GM19452 (cell line): ENCODE measurements at regions not wholly inside any gene's neighbourhood (a gene's known extent, or its start where the extent isn't known, plus 50 kb on each side); places are given as distances from the start of the nearest gene placed in this dataset.
"Not testable (repeated sequence)": the region's sequence is repeated elsewhere in the genome, so short reads cannot be mapped to it uniquely, and the experiment has no call there.

Source experiments
- ATAC-seq: cut with Tn5 transposase; IDR thresholded peaks from one replicate; pipeline ENCODE4 v1.9.1; 2021; ENCODE audit not compliant: unreplicated experiment

DNA sequence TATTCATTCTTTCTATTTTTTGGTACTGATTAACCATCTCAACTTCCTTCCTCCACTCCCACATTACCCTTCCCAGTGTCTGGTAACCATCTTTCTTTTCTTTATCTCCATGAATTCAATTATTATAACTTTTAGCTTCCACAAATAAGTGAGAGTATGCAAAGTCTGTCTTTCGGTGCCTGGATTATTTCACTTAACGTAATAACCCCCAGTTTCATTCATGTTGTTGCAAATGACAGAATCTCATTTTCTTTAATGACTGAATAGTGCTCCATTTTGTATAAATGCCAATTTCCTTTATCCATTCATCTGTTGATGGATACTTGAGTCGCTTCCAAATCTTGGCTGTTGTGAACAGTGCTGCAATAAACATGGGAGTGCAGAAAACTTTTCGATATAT lies 940.4 kb downstream of the GLUD2 start:
- ATAC-seq, result no peak

DNA sequence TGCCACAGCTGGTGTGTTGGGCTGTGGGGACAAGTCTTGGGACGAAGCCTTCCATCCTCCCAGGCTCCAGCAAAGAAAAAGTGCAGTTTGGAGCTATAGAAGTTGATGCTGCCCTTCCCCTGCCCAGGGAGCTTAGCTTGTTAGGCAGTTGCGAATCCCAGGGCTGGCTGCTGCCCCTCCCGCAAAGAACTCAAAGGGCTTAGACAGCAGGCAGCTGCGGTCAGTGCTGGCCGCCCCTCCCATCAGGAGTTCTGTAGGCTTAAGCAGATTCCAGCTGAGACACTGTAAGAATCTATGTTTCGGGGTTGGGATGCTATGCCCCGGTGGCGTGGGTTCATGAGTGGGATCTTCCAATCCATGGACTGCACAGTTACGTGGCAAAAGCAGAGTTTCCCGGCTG lies 956.7 kb downstream of the GLUD2 start:
- no peak for ATAC-seq

DNA sequence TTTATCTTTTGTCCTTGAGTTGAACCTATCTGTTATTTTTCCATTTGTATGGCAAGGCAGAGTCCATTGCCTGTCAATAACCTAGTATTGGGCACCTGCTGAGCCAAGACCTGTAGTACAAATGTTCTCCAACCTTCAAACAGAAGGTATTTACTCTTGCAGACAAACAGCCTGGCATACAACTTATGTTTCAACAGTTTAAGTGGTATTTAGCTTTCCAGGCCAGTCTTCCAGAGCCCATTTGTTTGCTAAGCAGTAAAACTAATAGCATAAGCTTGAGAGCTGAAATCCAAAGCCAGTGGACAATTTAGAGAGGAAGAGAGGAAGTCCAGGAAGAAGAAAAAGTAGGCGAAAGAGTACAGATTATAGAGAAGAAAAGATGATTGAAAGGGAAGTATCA lies 979.3 kb downstream of the GLUD2 start:
- ATAC-seq, result no peak

DNA sequence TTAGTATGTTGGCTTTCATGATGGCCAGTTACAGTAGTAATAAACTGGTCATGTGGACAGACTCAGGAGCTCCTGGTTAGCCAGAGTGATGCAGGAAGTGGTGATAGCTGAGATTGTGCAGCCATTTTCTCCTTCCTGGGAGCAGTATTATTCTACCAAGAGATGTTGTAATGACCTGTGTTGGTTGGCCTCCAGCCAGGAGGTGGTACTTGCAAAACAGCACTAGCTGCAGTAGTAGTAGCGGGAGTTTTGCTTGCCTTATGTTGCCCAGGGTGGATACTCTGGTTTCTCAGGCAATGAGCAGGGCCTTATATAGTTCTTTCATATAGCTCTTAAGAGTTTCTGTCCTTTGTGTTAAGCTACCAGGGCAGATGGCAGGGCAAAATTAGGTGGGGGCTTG lies 998.8 kb downstream of the GLUD2 start:
- ATAC-seq, result no peak

DNA sequence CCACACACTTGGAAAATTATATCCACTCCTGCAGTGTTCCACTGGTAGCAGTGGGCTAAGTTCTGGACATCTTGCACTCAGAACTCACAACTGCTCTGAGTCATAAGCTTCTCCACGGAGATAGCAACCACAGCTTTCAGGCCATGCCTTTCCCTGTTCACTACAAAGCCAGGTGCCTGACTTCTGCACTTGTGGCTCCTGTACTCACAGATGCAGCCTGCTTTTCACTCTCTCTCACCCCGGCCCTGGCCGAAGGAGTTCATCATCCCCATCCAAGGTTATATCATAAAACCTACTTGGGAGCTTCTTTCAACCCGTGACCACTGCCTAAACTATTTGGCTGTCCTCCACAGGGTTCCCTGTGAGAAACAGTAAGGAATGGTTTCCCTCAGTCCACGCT lies 999.4 kb downstream of the GLUD2 start:
- no peak for ATAC-seq

DNA sequence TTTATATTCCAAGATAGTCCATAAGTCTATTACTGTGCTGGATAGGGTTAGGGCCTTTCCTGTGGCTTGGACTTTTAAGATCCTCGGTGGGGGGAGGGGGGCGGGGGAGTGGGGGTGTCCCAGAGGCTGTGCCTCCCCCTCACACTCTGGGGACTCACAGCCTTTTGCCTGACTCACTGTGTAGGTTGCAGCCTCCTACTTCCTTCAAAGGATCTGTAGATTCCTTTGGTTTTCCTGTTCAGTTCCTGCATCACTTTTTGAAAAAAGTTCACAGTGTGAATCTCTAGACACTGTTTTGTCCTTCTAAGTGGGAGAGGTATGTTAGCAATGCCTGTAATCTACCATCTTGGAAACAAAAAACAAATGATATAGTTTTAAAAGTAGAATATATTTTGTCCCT lies 999.9 kb downstream of the GLUD2 start:
- ATAC-seq, result no peak

DNA sequence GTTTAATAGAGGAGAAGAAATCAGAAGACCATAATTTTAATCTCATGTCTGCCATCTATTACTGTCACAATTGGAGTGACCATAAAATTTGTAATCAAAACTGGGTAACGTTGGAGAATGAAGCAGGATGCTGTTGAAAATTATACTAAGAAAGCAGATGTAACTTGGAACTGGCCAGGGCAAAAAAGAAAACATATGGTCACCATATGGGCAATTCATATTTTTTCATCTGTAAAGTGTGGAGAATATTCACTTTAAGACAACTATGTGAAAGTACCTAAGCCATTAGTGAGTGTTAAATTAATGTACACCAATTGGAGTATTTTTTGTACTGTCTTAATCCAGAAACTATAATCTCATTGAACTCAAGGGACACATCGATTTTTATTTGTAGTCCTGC lies 1008.0 kb downstream of the GLUD2 start:
- no peak for ATAC-seq

DNA sequence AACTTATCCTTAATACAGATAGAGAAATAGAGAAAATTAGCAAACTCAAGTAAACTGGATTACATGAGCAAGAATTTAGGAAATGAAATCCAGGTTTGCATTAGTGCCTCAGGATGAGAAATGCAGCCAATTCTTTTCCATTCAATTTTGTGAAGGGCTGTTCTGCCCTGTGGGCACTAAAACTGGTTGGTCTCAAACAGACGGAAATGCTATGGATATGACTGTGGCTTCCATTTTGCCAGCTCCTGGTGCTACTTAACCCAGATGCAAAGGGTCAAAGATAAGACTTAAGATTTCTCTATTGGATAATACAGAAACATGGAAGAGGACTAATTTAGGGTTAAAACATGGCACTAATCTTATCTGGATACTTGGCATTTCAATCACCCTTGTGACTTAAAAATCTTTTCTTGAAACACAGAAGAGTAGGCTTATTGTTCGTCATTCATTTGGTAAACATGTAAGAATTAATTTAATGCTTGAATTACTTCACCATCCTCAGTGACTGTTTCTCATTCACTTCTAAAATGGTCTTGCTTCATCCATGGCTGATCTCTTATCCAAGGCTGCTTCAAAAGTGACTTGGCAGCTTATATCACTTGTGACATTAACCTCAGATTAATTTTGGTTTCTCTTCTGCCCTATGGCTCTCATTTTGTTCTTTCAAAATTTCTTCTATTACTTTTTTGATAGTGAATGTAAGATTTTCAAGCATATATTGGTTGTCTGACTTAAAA lies 1008.7 kb downstream of the GLUD2 start:
- no peak for ATAC-seq

DNA sequence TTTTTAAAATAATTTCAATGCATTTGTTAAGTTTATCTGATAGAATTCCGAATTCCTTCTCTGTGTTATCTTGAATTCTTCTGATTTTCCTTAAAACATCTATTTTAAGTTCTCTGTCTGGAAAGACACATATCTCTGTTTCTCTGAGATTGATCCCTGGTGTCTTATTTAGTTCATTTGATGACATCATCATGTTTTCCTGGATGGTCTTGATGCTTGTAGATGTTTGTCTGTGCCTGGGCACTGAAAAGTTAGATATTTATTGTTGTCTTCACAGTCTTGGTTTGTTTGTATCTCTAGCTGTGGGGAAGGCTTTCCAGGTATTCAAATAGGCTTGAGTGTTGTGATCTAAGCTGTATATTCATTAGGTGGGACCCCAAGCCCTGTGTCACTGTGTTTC lies 1028.8 kb downstream of the GLUD2 start:
- ATAC-seq, result no peak

DNA sequence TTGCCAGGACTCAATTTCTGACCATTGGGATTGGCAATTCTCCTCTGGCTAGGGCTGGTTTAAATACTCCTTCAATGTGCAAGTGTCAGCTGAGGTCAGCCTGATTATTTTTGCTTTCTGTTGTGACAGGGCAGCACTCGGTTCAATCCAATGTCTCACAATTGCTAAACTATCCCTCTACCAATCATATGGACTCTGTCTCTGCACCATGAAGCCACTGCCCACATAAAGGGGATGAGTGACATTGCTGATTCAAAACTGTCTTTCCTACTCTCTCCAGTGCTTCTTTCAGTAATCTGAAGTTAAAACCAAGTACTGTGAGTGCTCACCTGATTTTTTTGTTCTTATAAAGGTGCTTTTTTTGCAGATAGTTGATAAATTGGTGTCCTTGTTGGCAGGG lies 1030.7 kb downstream of the GLUD2 start:
- no peak for ATAC-seq

DNA sequence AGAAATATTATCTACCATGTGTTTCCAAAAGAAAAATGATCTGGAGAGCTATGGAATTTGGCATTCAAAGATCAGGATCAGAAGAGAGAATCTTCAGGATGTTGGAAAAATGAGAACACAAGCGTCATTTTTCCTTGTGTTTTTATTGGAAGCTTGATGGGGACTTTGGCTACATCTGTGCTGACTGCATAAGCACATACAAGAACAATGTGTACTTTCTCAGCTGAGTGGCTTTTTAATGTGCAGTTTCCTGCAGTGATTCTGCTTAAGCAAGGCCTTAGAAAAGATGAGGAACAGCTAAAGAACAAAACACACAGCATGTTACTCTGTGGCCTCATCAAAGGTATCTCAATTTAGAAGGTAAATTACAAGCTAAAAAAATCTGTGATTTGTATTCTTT lies 1039.9 kb downstream of the GLUD2 start:
- no peak for ATAC-seq

DNA sequence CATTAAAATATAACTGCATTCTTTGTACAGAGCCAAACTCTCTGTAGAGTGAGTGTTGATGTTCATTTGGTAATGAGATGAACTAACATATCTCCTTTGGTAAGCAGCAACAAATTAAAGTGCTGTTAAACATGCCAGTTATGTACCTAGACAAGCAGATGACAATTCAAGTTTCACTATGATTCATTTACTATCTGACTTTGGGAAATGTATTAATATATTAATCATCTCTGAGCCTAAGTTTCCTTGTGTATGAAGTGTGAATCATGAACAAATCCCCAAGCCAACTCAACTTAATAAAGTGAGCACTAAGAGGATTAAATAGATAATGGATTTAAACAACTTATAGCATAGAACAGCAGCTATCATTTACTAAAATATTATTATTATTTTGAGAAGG lies 1044.2 kb downstream of the GLUD2 start:
- no peak for ATAC-seq

DNA sequence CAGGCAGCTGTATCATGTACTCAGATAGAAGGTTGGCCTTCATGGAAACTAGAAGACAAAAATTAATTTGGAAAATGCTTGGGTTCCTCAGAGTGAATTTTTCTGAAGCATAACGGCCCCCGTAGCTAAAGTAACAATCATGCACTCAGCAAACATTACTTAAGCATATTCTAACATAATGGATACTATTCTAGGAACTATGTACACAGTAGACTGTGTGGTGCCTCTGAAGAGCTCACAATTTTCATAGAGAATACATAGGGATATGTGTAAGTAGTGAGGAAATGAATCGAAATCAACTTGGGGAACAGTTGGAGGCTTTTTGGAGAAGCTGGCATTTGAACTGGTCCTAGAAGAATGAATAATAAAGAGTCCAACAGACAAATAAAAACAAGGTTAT lies 1045.0 kb downstream of the GLUD2 start:
- ATAC-seq, result no peak

DNA sequence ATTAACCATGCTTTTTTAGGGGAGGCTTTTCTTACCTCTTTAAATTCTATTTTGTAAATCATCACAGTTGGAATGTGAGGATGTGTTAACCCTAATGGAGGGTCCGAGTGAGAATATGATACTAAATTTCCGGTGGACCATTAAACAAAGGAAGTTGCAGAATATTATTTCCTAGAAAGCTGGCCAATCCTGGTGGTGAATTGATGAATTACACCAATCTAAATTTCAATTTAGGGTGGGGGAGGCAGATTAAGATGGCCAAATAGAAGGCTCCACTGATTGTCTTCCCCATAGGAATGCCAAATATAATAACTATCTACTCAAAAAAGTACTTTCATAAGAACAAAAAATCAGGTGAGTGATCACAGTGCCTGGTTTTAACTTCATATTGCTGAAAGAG lies 1045.6 kb downstream of the GLUD2 start:
- no peak for ATAC-seq

DNA sequence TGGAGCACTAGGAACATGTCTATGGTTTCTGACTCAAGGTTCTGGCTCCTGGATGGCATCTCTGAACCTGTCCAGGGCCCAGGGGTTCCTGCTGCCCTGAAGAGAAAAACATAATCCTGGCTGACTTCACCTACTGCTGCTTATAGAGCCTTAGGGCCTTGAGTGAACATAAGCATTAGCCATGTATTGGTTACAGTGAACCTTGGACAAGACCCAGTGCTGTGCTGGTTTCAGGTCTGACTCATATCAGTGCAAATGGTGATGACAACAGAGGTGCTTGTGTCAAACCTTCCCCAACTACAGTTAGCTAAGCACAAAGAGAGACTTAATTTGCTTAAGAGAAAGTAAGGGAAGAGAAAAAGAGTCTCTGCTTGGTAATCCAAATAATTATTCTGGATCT lies 1047.2 kb downstream of the GLUD2 start:
- ATAC-seq, result no peak

DNA sequence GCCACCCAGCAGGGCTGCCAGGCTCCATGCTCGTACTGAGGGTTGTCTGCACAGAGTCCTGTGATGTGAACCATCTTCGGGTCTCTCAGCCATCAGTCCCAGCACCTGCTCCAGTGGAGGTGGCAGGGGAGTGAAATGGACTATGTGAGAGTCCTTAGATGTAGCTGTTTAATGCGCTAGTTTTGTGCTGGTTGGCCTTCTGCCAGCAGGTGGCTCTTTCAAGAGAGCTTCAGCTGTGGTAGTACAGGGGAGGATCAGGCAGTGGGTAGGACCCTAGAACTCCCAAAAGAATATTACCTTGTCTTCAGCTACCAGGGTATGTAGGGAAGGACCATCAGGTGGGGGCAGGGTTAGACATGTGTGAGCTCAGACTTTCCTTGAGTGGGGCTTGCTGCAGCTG lies 1066.0 kb downstream of the GLUD2 start:
- no peak for ATAC-seq

DNA sequence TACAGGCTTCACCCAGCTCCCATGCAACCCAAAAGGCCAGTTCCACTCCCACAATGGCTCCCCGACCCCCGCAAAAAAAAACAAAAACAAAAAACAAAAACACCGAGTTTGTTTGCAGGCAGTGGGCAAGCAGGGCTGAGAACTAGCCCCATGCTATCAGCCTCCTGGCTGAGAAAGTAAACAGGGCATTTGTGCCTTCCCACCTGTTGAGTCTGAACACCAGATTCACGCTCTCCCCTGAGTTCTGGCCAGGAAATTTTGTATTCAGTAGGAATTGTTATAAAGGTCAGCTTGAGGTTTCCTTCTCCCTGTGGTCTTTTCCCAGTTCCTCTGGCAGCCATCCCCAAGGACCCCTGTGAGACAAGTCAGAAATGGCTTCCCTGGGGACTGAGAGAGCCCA lies 1066.5 kb downstream of the GLUD2 start:
- ATAC-seq, result no peak

DNA sequence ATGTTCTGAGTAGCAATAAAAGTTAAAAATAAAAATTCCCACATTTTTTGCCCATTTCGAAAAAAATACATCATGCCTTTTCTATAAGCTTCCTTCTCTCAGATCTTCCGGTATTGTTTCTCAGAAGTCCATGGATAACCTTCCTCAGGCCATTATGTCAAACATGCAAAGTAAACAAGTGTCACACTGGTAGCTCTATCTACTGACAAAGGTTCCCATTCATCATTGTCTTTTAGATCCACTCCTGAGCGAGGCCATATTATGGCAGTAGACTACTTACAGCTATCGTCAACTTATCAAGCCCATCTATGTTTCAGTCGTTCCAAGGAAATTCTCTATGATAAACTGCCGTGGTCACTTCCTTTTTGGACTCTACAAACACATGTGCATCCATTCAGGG lies 1068.2 kb downstream of the GLUD2 start:
- ATAC-seq, result no peak

DNA sequence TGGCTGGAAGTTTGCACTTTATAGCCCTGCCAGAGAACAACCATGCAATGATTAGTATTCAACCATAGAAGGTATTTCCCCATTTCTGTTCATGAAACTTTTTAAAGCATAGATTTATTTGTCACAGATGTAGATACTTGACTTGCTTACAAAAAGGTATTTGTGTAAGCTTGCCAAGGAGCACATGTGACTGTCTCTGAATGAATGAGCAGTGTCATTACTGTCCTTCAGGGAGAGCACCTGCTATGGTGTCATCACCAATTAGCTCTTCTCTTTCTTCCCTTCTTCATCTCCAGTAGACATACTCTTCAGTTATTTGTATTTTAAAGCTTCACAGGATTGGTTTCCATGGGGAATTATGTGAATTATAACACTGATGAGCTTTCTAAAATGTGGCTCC lies 1064.7 kb upstream of the GRIA3 start:
- ATAC-seq, result no peak

DNA sequence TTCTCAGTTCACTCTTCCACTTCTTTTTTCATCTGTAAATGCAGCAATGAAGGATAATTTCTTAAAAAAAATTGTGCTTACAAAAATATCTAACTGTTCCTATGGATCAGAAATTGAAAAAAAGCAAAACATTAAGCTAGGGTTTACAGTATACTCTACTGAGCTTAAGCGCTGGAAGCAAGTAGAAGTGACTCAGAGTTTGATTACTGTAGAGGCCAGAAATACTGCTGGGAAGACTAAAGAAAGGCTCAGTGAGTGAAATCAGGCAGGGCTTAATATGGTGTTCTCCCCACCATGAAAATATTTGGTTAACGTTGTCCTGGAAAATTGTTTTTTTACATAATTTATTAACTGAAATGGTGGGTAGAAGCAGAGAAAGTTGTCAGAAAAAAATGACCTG lies 1061.8 kb upstream of the GRIA3 start:
- no peak for ATAC-seq

DNA sequence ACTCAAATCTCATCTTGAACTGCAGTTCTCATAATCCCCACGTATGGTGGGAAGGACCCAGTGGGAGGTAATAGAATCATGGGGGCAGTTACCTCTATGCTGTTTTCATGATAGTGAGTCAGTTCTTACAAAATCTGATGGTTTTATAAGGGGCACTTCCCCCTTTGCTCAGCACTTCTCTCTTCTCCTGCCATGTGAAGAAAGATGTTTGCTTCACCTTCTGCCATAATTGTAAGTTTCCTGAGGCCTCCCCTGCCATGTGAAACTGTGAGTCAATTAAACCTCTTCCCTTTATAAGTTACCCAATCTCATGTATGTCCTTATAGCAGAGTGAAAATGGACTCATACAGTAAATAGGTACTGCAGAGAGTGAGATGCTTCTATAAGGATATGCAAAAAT lies 1050.6 kb upstream of the GRIA3 start:
- ATAC-seq, result no peak

DNA sequence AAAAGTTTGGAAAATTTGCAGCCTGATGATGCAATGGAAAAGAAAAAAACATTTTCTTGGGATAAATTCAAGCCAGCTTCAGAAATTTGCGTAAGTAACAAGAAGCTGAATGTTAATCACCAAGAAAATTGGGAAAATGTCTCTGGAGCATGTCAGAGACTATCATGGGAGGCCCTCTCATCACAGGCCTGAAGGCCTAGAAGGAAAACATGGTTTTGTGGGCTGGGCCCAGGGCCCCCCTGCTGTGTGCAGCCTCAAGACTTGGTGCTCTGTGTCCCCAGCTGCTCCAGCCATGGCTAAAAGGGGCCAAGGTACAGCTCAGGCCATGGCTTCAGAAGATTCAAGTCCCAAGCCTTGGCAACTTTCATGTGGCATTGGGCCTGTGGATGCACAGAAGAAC lies 1049.8 kb upstream of the GRIA3 start:
- ATAC-seq, result no peak

DNA sequence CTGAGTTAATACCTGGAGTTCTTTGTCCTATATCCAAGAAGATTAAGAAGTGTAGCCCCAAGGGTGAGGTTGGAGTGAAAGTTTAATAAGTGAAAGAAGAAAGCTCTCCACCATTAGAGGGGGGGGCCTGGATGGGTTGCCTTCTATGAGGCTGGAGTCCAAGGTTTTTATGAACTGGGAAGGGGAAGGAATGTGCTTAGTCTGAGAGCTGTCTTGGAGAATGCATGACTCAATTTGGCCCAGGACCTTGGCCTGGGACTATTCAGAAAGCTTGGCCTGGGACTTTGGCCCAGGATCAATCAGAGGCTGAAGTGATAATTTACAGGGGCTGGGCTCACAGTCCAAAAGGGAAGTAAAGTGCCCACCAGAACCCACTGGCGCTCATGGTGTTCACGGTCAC lies 1049.0 kb upstream of the GRIA3 start:
- no peak for ATAC-seq

DNA sequence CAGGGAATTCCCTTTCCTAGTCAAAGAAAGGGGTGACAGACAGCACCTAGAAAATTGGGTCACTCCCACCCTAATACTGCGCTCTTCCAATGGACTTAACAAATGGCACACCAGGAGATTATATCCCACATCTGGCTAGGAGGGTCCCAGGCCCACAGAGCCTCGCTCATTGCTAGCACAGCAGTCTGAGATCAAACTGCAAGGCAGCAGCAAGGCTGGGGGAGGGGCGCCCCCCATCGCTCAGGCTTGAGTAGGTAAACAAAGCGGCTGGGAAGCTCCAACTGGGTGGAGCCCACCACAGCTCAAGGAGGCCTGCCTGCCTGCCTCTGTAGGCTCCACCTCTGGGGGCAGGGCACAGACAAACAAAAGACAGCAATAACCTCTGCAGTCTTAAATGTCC lies 1043.9 kb upstream of the GRIA3 start:
- not testable (repeated sequence) for ATAC-seq
